Left renal pelvis (tissue), 4 donors: ENCODE measurements at regions not wholly inside any gene's neighbourhood (a gene's known extent, or its start where the extent isn't known, plus 50 kb on each side); places are given as distances from the start of the nearest gene placed in this dataset.

ENCODE experiments used
- DNase-seq, 4 donors: peaks; one replicate each; pipeline ENCODE4 v3.0.0-alpha.2; 2013; ENCODE audit warnings: low read depth in 4 of 4, low spot score in 3 of 4

DNA sequence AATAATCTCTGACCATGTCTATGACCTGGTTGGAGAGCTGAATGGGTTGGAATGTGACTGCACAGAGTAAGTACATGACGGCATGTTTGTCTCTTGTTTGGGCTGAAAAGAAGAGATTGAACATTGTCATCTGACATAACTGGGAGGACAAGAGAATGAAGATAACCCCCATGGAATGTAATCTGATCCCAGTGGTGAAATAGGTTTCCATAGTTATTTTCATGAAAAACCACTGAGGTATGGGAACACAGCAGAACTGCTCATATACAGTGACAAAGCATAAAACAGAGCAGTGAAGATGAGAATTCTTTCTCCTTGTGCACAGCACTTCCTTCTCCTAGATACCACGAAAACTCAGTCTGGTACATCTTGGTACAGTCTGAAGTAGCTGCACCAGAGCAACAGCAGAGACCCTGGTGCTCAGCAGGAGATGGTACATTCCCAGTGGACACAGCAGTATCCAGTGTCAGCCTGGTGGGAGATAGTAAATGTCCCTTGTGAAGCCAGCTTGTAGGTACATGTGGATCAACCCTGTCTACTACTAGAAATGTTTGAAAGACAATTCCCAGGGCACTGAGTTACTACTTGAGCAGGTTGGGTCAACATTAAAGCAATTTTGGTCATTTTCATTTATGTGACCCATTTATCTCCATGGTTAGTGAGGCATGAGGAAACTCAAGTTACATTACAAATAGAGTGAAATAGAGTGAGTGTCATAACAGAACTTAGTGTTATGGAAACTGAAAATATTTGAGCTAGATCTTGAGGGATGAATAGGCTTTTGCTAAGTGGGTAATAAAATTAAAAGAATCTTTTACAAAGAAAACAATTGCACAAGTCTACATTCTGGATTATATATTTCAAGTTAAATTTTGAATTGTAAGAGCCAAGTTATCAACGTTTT is 178.3 kb downstream of the SUCNR1 start:
- DNase-seq = no peak

DNA sequence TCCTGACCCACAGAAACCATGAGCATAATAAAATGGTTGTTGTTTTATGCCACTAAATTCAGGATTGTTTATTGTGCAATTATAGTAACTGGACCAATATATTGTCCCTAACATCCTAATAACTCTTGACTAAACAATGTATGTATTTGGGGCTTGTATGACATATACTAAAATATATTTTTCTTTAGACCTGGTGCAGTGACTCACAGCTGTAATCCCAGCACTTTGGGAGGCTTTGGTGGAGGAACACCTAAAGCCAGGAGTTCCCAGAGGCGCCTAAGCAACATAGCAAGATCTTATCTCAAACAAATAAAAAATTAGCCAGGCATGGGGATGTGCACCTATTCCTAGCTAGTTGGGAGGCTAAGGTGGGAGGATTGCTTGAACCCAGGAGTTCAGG is 180.4 kb downstream of the SUCNR1 start:
- no peak for DNase-seq

DNA sequence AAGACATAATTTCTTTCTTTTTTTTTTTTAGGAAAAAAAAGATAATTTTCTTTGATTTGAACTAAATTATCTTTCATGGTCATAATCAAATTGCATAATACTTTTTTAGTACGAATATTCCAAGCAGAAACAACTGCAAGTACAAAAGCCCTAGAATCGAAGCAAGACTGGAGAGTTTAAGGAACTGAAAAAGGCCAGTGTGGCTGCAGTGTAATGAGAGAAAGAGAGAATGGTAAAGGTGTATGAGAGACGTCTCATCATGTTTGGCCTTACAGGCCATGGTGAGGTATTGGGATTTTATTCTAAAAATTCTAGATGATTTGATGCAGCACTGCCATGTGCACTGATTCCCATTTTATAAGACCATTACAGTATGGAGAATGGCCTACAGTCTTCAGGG is 180.9 kb downstream of the SUCNR1 start:
- DNase-seq = no peak

DNA sequence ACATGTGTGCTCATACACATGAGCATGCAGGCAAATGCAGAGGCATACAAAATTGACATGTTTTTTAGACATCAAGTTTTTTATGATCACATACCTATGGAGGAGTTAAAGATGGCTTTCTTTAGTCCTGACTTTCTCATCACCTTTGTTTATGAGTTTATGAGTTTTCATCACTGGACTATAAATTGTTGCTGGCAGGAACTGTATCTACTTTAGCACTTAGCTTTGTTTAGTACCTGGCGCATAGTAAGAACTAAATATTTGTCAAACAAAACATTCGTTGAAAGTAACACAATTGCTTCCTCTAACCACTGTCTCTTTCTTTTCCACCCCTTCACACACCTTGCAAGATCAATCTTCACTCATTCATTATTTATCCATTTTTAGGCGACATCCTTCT is 182.6 kb downstream of the SUCNR1 start:
- DNase-seq = no peak

DNA sequence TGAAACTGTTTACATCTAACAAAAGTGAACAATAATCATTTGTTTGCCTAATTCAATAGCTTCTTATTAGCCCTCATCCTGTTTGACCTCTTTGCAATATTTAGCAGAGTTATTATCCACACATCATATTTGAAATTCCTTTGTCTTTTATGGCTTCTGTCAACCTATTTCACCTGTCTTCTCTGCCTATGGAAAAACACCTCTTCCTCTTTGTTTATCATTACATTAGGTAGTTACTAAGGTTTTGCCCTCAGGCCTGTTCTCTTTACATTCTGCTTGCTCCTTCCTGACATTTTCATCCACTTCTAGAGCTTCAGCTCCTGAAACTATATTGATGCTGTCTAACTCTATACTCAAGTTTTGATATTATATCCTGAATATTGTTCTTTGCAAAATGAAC is 183.0 kb downstream of the SUCNR1 start:
- DNase-seq = no peak

DNA sequence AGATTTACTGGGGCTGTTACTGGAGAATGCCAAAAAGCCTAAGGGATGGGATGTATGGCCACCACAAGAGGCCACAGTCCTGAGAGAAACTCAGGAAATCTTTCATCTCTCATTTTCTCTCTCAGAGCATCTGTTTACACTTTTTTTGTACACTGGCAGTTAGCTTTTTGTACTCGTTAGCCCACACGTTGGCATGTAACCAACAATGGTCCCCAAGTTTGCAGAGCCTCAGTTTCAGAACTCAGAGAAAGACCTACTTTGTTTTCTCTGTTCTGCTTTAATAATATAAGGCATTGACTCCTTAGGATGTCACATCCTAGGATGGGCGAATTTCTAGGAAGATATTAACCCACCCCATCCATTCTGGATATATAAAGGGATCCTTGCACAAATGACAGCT is 183.5 kb downstream of the SUCNR1 start:
- DNase-seq = no peak

DNA sequence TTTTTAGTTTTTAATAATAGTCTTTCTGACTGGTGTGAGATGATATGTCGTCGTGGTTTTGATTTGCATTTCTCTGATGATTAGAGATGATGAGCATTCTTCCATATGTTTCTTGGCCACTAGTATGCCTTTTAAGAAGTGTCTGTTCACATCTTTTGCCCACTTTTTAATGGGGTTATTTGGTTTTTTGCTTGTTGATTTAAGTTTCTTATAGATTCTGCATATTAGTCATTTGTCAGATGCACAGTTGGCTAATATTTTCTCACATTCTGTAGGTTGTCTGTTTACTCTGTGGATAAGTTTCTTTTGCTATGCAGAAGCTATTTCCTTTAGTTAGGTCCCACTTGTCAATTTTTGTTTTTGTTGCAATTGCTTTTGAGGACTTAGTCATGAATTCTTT is 185.4 kb downstream of the SUCNR1 start:
- DNase-seq = no peak

DNA sequence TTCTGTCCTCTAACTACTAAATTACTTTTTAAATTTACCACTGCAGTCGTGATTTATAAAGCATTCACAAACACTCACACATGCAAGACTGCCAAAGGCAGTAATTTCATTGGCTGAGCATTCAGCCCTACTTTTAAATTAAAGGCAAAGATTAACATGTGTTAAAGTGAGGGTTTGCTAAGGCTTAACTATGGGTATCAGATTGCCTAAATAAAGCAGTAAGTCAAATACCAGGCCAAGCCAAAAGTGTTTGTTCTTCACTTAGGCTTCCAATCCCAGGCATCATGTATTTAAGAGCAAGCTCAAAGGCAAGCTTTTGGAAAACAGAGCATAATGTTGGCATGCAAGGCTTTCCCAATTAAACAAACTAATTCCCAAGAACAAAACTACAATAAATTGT is 187.3 kb downstream of the SUCNR1 start:
- DNase-seq = no peak

DNA sequence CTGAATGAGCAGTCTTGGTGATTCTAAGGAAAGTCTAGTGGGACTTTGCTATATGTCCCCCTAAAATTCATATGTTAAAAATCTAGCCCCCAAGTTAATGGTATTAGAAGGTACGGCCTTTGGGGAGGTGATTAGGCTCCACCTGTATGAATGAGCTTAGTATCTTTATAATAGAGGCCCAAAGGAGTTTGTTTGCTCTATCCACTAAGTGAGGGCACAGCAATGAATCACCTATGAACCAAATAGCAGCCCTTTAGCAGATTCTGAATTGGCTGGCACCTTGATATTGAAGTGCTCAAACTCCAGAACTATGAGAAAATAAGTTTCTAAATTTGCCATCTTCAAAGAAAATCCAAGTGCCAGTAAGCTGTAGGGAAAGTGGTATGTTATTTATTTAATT is 187.9 kb downstream of the SUCNR1 start:
- no peak for DNase-seq

DNA sequence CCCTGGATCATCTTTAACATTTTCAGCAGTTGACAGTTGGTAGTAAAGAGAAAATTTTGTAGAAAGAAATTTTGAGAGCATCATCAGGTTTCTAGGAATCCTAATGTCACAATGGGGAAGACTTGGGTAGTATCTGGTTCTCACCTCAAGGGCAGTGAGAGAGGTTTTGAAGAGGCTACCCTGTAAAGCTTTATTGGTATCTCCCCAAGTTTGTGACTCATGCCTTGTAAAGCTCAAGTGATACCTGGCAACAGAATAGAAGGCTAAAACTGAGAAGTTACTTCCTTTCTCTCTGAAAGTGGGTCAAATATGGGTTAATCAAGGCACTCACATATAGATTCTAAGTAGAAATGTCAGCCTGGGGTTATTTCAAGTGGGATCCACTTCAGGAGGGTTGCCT is 196.4 kb downstream of the SUCNR1 start:
- DNase-seq = no peak

DNA sequence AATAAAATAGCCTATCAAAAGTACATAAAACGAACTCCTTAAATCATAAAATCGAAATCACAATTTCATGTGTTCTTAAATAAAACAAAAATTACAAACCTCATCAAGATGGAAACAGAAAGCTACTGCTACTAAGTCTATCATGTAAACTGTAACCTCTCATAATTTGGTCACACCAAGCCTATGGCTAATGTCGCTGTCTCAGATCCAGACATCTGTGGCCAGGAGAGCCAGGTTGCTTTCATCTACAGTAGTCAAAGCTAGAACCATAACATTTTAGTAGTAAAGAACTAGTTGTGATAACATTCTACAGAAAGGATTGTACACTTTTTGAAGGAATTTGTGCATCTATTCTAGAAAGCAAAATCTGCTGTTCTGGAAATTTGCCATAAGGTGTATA is 197.4 kb upstream of the MBNL1 start:
- DNase-seq = no peak

DNA sequence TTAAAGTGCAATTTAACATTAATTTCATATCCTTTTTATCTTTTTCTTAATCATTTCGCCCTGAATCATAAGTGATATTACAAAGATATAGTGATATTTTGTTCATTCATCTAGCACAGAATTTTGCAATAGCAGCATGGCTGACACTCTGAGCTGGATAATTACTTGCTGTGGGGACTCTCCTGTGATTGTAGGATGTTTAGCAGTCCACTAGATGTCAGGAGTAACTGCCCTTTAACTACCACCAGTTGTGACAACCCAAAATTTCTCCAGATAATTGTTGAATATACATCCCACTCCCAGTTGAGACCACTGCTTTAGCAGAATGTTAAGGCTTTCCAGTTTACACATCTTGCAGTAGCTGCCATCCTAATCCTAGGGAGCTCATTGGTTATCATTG is 196.8 kb upstream of the MBNL1 start:
- DNase-seq = no peak

DNA sequence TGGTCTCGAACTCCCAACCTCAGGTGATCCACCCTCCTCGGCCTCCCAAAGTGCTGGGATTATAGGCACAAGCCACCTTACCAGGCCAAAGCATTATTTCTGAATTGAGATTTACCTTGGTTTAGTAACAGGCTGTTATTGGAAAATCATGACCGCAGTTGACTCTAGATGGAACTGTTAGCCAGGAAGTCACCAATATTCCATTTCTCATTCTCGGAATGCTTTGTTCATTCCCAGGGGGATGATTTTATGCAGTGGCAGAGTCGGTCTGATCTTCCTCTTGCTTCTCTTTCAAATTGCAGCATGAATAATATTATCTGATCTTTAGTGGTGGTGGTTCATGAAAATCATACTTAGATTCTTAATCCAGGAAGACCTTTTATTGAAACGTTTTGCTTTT is 195.5 kb upstream of the MBNL1 start:
- DNase-seq = no peak

DNA sequence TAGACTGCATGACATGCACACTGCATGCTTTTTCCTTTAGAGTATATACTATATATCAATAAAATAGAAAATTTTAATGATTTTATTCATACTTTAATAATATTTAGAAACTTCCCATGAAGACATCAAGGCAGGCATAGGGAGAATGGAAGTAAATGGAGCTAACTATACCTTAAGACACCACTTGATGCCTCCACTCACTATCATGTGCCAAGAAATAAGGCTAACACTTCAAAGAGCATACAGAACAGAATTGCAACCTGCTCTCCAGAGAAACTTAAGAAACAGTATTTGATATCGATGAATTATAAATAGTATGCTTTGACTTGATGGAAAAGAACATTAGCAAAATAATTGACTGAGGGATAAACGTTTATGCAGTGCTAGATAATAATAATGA is 192.6 kb upstream of the MBNL1 start:
- DNase-seq = no peak

DNA sequence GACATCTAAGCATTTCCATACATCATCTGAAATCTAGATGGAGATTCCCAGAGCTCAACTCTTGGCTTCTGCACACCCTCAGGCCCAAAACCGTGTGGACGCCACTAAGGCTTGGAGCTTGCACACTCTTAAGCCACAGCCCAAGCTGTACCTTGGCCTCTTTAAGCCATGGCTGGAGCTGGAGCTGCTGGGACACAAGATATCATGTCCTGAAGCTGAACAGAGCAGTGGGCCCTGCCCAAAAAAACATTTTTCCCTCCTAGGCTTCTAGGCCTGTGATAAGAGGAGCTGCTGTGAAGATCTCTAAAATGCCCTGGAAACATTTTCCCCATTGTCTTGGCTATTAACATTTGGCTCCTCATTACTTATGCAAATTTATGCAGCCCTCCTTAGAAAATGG is 188.7 kb upstream of the MBNL1 start:
- DNase-seq = no peak

DNA sequence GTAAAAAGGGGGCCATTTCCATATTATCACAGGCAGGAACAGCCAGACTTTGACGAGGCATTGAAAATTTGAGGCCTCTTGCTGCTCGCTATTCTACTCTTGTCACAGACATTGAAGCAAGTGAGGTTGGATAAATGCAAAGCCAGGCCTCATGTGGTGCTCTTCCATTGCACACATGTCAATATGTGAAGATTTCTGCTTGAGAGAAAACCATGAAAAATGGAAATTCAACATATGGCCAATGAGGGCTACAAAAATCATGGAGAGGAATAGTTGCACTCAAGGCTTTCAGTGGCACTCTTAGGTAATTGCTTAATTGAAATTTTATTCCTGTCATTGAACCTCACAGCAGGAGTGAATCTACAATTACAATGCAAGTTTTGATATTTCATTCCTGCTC is 185.6 kb upstream of the MBNL1 start:
- no peak for DNase-seq

DNA sequence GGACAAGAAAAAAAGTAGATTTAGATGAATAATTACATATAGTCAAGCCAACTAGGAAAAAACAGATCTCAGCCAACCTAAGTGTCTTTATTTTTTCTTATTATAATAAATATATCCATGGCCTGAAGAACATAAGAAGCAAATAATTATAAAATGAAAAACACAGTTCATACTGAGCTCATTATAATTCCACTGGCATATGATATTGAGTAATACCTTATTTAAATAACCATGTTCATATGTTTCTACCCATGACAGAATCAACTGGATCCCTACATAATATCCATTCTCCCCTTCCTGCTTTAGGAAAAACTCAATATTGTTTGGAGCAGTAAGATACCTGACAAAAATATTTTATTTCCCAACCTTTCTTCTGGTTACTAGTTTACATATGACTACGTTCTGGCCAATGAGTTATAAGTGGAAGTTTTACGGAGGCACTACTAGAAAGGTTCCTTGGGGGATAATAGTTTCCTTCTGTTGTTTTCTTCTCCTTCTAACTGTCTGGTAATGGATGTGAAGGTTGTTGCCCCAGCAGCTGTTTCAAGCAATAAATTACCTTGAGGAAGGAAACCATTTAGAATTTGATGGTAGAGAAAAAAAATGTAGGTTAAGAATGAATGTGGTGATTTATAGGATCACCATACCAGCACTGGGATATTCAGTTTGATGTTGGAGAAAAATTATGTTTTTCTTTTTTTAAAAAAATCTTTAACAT is 184.1 kb upstream of the MBNL1 start:
- DNase-seq = no peak

DNA sequence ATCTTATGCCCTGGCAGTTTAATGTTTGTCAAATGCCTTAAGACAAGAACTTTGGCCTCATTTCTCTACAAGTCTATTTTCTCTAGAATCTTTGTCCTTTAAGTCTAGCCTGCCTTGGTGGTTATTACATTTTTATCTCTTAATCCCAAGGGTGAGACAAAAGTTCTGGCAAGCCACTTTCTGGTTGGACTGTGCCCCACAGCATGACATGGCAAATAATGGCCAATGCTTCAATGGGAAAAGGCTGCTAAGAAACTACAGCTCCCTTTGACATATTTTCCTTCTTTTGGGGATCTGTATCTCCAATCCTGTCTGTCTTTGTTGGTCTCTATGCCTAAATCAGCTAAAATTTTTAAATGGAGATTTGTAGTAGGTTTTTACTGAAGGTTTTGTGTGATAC is 181.6 kb upstream of the MBNL1 start:
- no peak for DNase-seq

DNA sequence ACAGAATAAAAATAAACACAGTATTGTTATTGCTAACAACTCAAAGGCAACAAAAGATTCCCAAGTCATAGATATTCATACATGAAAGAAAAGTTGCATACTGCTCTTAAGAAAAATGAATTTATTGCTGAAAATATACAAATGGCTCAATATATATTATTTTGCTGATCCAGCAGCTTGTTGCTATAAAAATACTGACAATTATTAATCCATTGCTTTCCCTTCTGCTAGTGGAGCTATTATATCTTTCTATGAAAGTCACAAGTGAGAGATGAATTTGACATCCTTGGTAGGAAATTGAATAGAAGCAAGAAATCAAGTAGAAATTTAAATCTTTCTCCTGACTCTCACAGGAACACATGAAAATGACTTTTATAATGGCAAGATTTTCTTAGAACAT is 179.2 kb upstream of the MBNL1 start:
- no peak for DNase-seq

DNA sequence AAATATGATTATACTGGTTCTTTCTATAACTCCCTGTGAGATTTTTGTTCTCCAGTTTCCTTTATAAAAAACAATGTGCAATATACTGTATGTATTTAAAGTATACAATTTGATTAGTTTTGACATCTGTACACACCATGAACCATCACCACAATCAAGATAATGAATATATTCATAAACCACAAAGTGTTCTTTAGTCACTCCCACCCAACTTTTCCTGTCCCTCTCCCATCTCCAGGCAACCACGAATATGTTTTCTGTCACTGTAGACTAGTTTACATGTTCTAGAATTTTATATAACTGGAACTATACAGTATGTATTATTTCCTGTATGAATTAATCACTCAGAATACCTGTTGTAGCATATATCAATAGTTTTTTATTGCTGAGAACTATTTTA is 177.0 kb upstream of the MBNL1 start:
- DNase-seq = no peak

DNA sequence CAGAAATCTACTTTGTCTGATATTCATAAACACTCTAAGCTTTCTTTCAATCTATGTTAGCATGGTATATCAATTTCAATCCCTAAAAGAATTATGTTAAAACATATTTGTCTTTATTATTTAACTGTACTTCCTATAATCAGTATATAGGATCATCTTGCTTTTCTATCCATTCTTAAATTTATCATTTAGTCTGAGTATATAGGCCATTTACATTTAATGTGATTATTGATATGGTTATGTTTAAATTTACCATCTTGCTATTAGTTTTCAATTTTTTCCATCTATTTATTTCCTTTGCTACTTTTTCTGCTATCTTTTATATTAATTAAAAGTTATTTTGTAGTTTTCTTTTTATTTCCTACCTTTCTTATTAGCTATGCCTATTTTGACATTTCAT is 174.8 kb upstream of the MBNL1 start:
- no peak for DNase-seq

DNA sequence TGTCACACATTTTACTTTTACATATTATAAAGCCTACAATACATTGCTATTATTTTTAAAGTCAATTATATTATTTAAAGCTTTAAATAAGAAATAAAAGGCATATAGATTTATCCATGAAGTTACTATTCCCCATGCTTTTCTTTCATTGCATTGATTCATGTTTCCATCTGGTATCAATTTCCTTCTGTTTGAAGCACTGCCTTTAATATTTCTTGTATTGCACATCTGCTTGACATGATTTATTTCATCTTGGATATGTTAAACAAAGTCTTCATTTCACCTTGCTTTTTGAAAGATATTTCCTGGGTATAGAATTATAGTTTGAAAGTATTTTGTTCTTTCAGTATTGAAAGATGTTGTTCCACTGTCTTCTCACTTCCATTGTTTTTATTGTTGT is 174.3 kb upstream of the MBNL1 start:
- DNase-seq = no peak
